HepG2 (cell line): ENCODE measurements at regions not wholly inside any gene's neighbourhood (a gene's known extent, or its start where the extent isn't known, plus 50 kb on each side); places are given as distances from the start of the nearest gene placed in this dataset.

ENCODE experiments used
- ATAC-seq: fragments of 200-7000 bp; cut with Tn5 transposase; 3 replicates; pipeline ENCODE4 v1.9.1; 2020; ENCODE audit warnings: mild to moderate bottlenecking, moderate library complexity
- BruUV-seq: library from RNA; stranded (reverse); fragments of 400-500 nt; replicated peaks from 2 replicates; lab custom pipeline; 2021; lab: Mats Ljungman, UMichigan
- CTCF ChIA-PET: fragments of 300-600 bp; formaldehyde crosslinking; extraction: SDS; loops from one replicate; lab custom pipeline; 2021; ENCODE audit warnings: low total read pairs, inconsistent platforms, low intra/inter-chr PET ratio; lab: Yijun Ruan, JAX
- POLR2A ChIA-PET: fragments of 350-600 bp; sonication (Branson Sonifier 250); formaldehyde crosslinking; loops from one replicate; lab custom pipeline; 2020; ENCODE audit warnings: antibody characterized with exemption, inconsistent platforms; lab: Yijun Ruan, JAX
- DNase-seq: peaks from one replicate; pipeline ENCODE4 v3.0.0-alpha.2; 2015; ENCODE audit warnings: low spot score
- FAIRE-seq: peaks from 3 replicates; lab custom pipeline; 2011; peaks lifted over from hg19 to GRCh38; lab: Jason Lieb, UNC
- H2AFZ ChIP-seq: one replicate; pipeline ENCODE4 v1.6.1; 2011; ENCODE audit warnings: low read length, inconsistent platforms
- H3K27ac ChIP-seq: fragments of 300-600 bp; 3 replicates; pipeline ENCODE4 v1.8.0; 2011; ENCODE audit warnings: mixed run types, mild to moderate bottlenecking, mixed read lengths, low read length, inconsistent platforms; ENCODE audit not compliant: insufficient read depth; ENCODE audit errors: extremely low read length
- H3K27me3 ChIP-seq, 2 experiments: fragments of 200-600 bp in 1 of 2; 2 replicates in 1 of 2; 3 replicates in 1 of 2; pipeline versions ENCODE4 v1.6.0 to v1.8.0; 2011; ENCODE audit warnings: low read length in 2 of 2, mild to moderate bottlenecking in 2 of 2, moderate library complexity in 2 of 2, inconsistent platforms in 1 of 2; ENCODE audit not compliant: insufficient read depth in 2 of 2, control insufficient read depth in 1 of 2
- H3K36me3 ChIP-seq, 2 experiments: fragments of 200-600 bp in 1 of 2; replicated peaks in 1 of 2; 2 replicates in 1 of 2; 3 replicates in 1 of 2; pipeline versions ENCODE4 v1.5.1 to v1.8.0; 2011; ENCODE audit warnings: low read length in 2 of 2, inconsistent platforms in 1 of 2; ENCODE audit not compliant: insufficient read depth in 2 of 2, control insufficient read depth in 1 of 2
- H3K4me1 ChIP-seq: 2 replicates; pipeline ENCODE4 v1.5.1; 2012; ENCODE audit warnings: low read length, inconsistent platforms; ENCODE audit not compliant: insufficient read depth
- H3K4me2 ChIP-seq: 2 replicates; pipeline ENCODE4 v1.6.0; 2011; ENCODE audit warnings: low read depth, low read length, inconsistent platforms
- H3K4me3 ChIP-seq, 3 experiments: fragments of 200-600 bp in 1 of 3; sonication (generic), shearing (Covaris generic) in 1 of 3; replicated peaks in 1 of 3; 2 replicates each; pipeline ENCODE4 v1.5.1; 2011 to 2016; ENCODE audit warnings: low read length in 3 of 3, inconsistent platforms in 2 of 3, low read depth in 2 of 3, mild to moderate bottlenecking in 2 of 3, control low read depth in 1 of 3, mixed read lengths in 1 of 3; ENCODE audit not compliant: insufficient read depth in 1 of 3
- H3K79me2 ChIP-seq: one replicate; pipeline ENCODE4 v1.6.1; 2011; ENCODE audit warnings: low read length, inconsistent platforms; ENCODE audit not compliant: insufficient read depth
- H3K9ac ChIP-seq: 2 replicates; pipeline ENCODE4 v1.6.0; 2011; ENCODE audit warnings: mild to moderate bottlenecking, low read depth, low read length, inconsistent platforms; ENCODE audit not compliant: insufficient read depth
- H3K9me3 ChIP-seq: 2 replicates; pipeline ENCODE4 v1.5.1; 2012; ENCODE audit warnings: mild to moderate bottlenecking, low read length
- H4K20me1 ChIP-seq: 2 replicates; pipeline ENCODE4 v1.6.0; 2011; ENCODE audit warnings: inconsistent platforms, mild to moderate bottlenecking, low read length, moderate library complexity; ENCODE audit not compliant: insufficient read depth
- ARHGAP35 ChIP-seq: sonication (generic); formaldehyde crosslinking; IDR thresholded peaks from 2 replicates; pipeline ENCODE4 v1.9.0; 2022; ENCODE audit warnings: mild to moderate bottlenecking, inconsistent platforms, moderate library complexity, missing genetic modification reagents, borderline replicate concordance
- ARID5B ChIP-seq: IDR thresholded peaks from 2 replicates; pipeline ENCODE4 v1.4.0; 2020; ENCODE audit warnings: mild to moderate bottlenecking, missing genetic modification reagents
- BHLHE40 ChIP-seq: IDR thresholded peaks from 2 replicates; pipeline ENCODE4 v1.6.1; 2011; ENCODE audit warnings: low read length, improper control_type of control experiment
- CBX1 ChIP-seq: IDR thresholded peaks from one replicate; pipeline ENCODE4 v1.6.1; 2016; ENCODE audit warnings: antibody characterized with exemption, low read depth
- CTCF ChIP-seq: sonication (generic); formaldehyde crosslinking; IDR thresholded peaks from 2 replicates; pipeline ENCODE4 v1.5.0; 2020; ENCODE audit warnings: mild to moderate bottlenecking, missing genetic modification reagents, moderate library complexity
- HCFC1 ChIP-seq: fragments of 150-350 bp; IDR thresholded peaks from 2 replicates; pipeline ENCODE4 v1.6.1; 2014; ENCODE audit warnings: low read depth, low read length
- KDM1A ChIP-seq: IDR thresholded peaks from 2 replicates; pipeline ENCODE4 v1.6.1; 2016; ENCODE audit warnings: missing compliant biosample characterization
- TCF7L2 ChIP-seq: IDR thresholded peaks from 2 replicates; pipeline ENCODE4 v1.6.1; 2011; ENCODE audit warnings: mild to moderate bottlenecking, low read depth, low read length, moderate library complexity
- ZFP36 ChIP-seq: fragments of 150-350 bp; IDR thresholded peaks from 2 replicates; pipeline ENCODE4 v1.6.1; 2018; ENCODE audit warnings: borderline replicate concordance, low read length, low read depth; ENCODE audit not compliant: partially characterized antibody
- ZNF337 ChIP-seq: sonication (generic); formaldehyde crosslinking; IDR thresholded peaks from 2 replicates; pipeline ENCODE4 v1.5.1; 2020; ENCODE audit warnings: missing genetic modification reagents, low read depth, mild to moderate bottlenecking, borderline replicate concordance
- ZNF33A ChIP-seq: sonication (generic); formaldehyde crosslinking; IDR thresholded peaks from 2 replicates; pipeline ENCODE4 v1.5.1; 2020; ENCODE audit warnings: missing genetic modification reagents, mild to moderate bottlenecking, moderate library complexity, borderline replicate concordance
- ZNF607 ChIP-seq: sonication (generic); formaldehyde crosslinking; IDR thresholded peaks from 2 replicates; pipeline ENCODE4 v1.5.1; 2020; ENCODE audit warnings: missing genetic modification reagents, mild to moderate bottlenecking, borderline replicate concordance
- WGBS: methylation state at CpG from one replicate; pipeline ENCODE4 v1.1.6; 2017; ENCODE audit warnings: low lambda C conversion rate; 5-methylcytosine and 5-hydroxymethylcytosine counted together
- in situ Hi-C: cut with HindIII; loops from 2 replicates; pipeline ENCODE4 v1.10.0; 2017; ENCODE audit warnings: low pct_unique_long_range_greater_than_20kb; ENCODE audit not compliant: extremely low pct_ligation_motif_present
- intact Hi-C: fragments of 100-400 bp; cut with micrococcal nuclease; formaldehyde crosslinking; loops from one replicate; pipeline ENCODE4 v1.10.0; 2022; ENCODE audit not compliant: unreplicated experiment
- TF ChIP-seq, protein P1 (sequence below): sonication (generic); formaldehyde crosslinking; IDR thresholded peaks from 2 replicates; pipeline ENCODE4 v1.4.0; 2020; ENCODE audit warnings: mild to moderate bottlenecking, missing genetic modification reagents, borderline replicate concordance
- TF ChIP-seq, protein P2 (sequence below): IDR thresholded peaks from 2 replicates; pipeline ENCODE4 v1.6.1; 2016; ENCODE audit warnings: missing biosample characterization, missing genetic modification reagents, low read depth
- TF ChIP-seq, protein P3 (sequence below): sonication (generic); formaldehyde crosslinking; IDR thresholded peaks from 2 replicates; pipeline ENCODE4 v1.9.0; 2021; ENCODE audit warnings: missing genetic modification reagents, mild to moderate bottlenecking, borderline replicate concordance

DNA sequence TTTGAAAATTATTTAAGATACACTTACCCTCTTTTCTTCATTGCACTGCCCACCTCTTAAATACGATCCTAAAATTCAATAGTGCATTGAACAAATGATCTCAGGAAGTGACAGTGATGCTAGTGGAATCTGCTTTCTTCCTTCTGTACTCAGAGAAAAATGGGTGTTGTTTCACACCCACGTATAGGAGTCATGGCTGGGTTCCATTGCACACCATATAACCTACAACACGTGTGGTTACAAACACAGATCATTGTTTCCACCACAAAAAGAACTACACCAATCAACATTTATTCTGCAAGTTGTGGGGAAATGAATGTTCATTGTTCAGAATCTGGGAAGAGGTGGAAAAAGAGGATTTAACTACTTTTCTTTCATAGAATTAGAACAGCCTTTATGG, 275.9 kb downstream of the MAN2A1 start:
- no peaks in the 10 kb centered on the region for H3K36me3 ChIP-seq
- FAIRE-seq, result no peak
- H3K27ac ChIP-seq, result no peak overlapping the region
- no peaks in the 10 kb centered on the region; a peak in 1 of 5 replicates for H3K27me3 ChIP-seq
- H3K4me2 ChIP-seq, result no peak overlapping the region
- CTCF ChIA-PET, result no interaction called here
- no peak overlapping the region for H2AFZ ChIP-seq
- DNase-seq, result no peak
- H4K20me1 ChIP-seq, result no peaks in the 10 kb centered on the region
- no peak for ATAC-seq
- WGBS, result 63% methylated on average over 3 of the region's 3 CpGs
- H3K4me3 ChIP-seq, result no peak overlapping the region
- H3K79me2 ChIP-seq, result no peaks in the 10 kb centered on the region
- BruUV-seq, result no TSS peak
- POLR2A ChIA-PET, result no interaction called here
- intact Hi-C loops, result no loop called here
- peaks cover 1% of the 10 kb centered on the region; the same call in 1 of the 2 replicates for H3K4me1 ChIP-seq
- H3K9me3 ChIP-seq, result no peaks in the 10 kb centered on the region
- in situ Hi-C loops, result no loop called here
- H3K9ac ChIP-seq, result no peak overlapping the region
- TF ChIP-seq CBX1, result no peak
- no peak for TF ChIP-seq ARID5B (CRISPR knock-in tag)
- TF ChIP-seq ZFP36, result no peak
- TF ChIP-seq ZNF337 (CRISPR knock-in tag), result no peak
- TF ChIP-seq ARHGAP35 (CRISPR knock-in tag), result no peak
- no peak for TF ChIP-seq TCF7L2
- TF ChIP-seq KDM1A (CRISPR knock-in tag), result no peak
- TF ChIP-seq ZNF607 (CRISPR knock-in tag), result no peak
- TF ChIP-seq HCFC1, result no peak
- TF ChIP-seq, protein P1, sequence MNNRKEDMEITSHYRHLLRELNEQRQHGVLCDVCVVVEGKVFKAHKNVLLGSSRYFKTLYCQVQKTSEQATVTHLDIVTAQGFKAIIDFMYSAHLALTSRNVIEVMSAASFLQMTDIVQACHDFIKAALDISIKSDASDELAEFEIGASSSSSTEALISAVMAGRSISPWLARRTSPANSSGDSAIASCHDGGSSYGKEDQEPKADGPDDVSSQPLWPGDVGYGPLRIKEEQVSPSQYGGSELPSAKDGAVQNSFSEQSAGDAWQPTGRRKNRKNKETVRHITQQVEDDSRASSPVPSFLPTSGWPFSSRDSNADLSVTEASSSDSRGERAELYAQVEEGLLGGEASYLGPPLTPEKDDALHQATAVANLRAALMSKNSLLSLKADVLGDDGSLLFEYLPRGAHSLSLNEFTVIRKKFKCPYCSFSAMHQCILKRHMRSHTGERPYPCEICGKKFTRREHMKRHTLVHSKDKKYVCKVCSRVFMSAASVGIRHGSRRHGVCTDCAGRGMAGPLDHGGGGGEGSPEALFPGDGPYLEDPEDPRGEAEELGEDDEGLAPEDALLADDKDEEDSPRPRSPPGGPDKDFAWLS (CRISPR knock-in tag), result no peak
- no peak for TF ChIP-seq CTCF (CRISPR knock-in tag)
- TF ChIP-seq BHLHE40, result no peak
- TF ChIP-seq, protein P2, sequence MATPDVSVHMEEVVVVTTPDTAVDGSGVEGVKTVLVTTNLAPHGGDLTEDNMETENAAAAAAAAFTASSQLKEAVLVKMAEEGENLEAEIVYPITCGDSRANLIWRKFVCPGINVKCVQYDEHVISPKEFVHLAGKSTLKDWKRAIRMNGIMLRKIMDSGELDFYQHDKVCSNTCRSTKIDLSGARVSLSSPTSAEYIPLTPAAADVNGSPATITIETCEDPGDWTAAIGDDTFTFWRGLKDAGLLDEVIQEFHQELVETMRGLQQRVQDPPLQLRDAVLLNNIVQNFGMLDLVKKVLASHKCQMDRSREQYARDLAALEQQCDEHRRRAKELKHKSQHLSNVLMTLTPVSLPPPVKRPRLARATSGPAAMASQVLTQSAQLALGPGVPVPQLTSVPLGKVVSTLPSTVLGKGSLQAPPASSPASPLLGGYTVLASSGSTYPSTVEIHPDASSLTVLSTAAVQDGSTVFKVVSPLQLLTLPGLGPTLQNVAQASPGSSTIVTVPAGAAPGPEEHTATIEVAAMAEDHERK (CRISPR knock-in tag), result no peak
- no peak for TF ChIP-seq ZNF33A (CRISPR knock-in tag)
- TF ChIP-seq, protein P3, sequence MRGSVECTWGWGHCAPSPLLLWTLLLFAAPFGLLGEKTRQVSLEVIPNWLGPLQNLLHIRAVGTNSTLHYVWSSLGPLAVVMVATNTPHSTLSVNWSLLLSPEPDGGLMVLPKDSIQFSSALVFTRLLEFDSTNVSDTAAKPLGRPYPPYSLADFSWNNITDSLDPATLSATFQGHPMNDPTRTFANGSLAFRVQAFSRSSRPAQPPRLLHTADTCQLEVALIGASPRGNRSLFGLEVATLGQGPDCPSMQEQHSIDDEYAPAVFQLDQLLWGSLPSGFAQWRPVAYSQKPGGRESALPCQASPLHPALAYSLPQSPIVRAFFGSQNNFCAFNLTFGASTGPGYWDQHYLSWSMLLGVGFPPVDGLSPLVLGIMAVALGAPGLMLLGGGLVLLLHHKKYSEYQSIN (CRISPR knock-in tag), result no peak
